ENCODE measurements at regions not wholly inside any gene's neighbourhood (a gene's known extent, or its start where the extent isn't known, plus 50 kb on each side); places are given as distances from the start of the nearest gene placed in this dataset.
A peak's percentile ranks its signal among the peaks of the same experiment; 100 is the strongest.

GRCh38 chr5:73395256-73395655 lies 53.3 kb downstream of the FOXD1 start:
- ATAC-seq (no peak), FAIRE-seq (no peak), DNase-seq (no peak)
- H3K27me3 ChIP-seq, result no peaks in the 10 kb centered on the region
- intact Hi-C loops (cut with DNase I), result no loop called here
- peaks cover 14 to 21% (median 21%) of the 10 kb centered on the region in 3 donors for H3K4me1 ChIP-seq
- H3K27ac ChIP-seq, result no peak overlapping the region
- H3K9me3 ChIP-seq, result no peaks in the 10 kb centered on the region
- no peak for TF ChIP-seq CTCF (IDR thresholded peaks at IDR 0.05)
- no peak overlapping the region for H3K4me3 ChIP-seq
- no peaks in the 10 kb centered on the region for H3K36me3 ChIP-seq

GRCh38 chr5:73394610-73395009 lies 54.0 kb downstream of the FOXD1 start:
- no peaks in the 10 kb centered on the region for H3K36me3 ChIP-seq
- intact Hi-C loops (cut with DNase I), result no loop called here
- WGBS, 2 donors, result 57 to 68% methylated on average over 4 of the region's 4 CpGs
- no peak for TF ChIP-seq CTCF (IDR thresholded peaks at IDR 0.05)
- H3K4me1 ChIP-seq, result peaks cover 14 to 21% (median 21%) of the 10 kb centered on the region in 3 donors
- no peak overlapping the region for H3K4me3 ChIP-seq
- DNase-seq (no peak), FAIRE-seq (no peak), ATAC-seq (peak in 1 of 4 donors; percentile 34)
- no peak overlapping the region for H3K27ac ChIP-seq
- no peaks in the 10 kb centered on the region for H3K9me3 ChIP-seq
- H3K27me3 ChIP-seq, result no peaks in the 10 kb centered on the region

- Histone ChIP-seq H3K9me3 (no peaks in the 10 kb centered on the region), H3K27me3 (no peaks in the 10 kb centered on the region), H3K4me1 (peaks cover 14 to 21% (median 21%) of the 10 kb centered on the region in 3 donors), H3K36me3 (no peaks in the 10 kb centered on the region), H3K27ac (no peak overlapping the region), H3K4me3 (no peak overlapping the region)
- 36 to 38% methylated on average over 2 of the region's 2 CpGs for WGBS, 2 donors
- ATAC-seq (peak in 3 of 4 donors; percentile 64 to 69 (median 67)), FAIRE-seq (no peak), DNase-seq (no peak)
- intact Hi-C loops (cut with DNase I), result no loop called here
- TF ChIP-seq CTCF (IDR thresholded peaks at IDR 0.05), result no peak
These were observed 54.7 kb downstream of the FOXD1 start for GRCh38 chr5:73393611-73394489.

- no peaks in the 10 kb centered on the region for H3K36me3 ChIP-seq
- H3K9me3 ChIP-seq, result no peaks in the 10 kb centered on the region
- DNase-seq, result peak in 1 of 6 donors; percentile 18
- 5 to 10% methylated on average over 3 of the region's 3 CpGs for WGBS, 2 donors
- H3K27ac ChIP-seq, result no peak overlapping the region
- intact Hi-C loops (cut with DNase I), result no loop called here
- H3K27me3 ChIP-seq, result no peaks in the 10 kb centered on the region
- no peak overlapping the region for H3K4me3 ChIP-seq
- FAIRE-seq, result no peak
- TF ChIP-seq CTCF (IDR thresholded peaks at IDR 0.05), result no peak
- peak in 3 of 4 donors; percentile 59 to 82 (median 70) for ATAC-seq
- peaks cover 14 to 21% (median 21%) of the 10 kb centered on the region in 3 donors for H3K4me1 ChIP-seq
These were observed 55.8 kb downstream of the FOXD1 start for GRCh38 chr5:73392775-73393174.

- 70 to 89% methylated on average over 3 of the region's 3 CpGs for WGBS, 2 donors
- FAIRE-seq (no peak), DNase-seq (no peak)
These were observed 57.1 kb downstream of the FOXD1 start for GRCh38 chr5:73391441-73391881.

More at GRCh38 chr5:73391441-73391881, 57.1 kb downstream of the FOXD1 start:
- no peak for TF ChIP-seq CTCF (IDR thresholded peaks at IDR 0.05)
- Histone ChIP-seq H3K4me3 (no peak overlapping the region), H3K9me3 (no peaks in the 10 kb centered on the region), H3K36me3 (no peaks in the 10 kb centered on the region), H3K27me3 (no peaks in the 10 kb centered on the region), H3K27ac (no peak overlapping the region), H3K4me1 (peaks cover 14 to 21% (median 21%) of the 10 kb centered on the region in 3 donors)
- no peak for ATAC-seq
- intact Hi-C loops (cut with DNase I), result no loop called here

Data from pancreas (tissue), 10 donors.